ENCODE measurements at regions not wholly inside any gene's neighbourhood (a gene's known extent, or its start where the extent isn't known, plus 50 kb on each side); places are given as distances from the start of the nearest gene placed in this dataset.
A peak's percentile ranks its signal among the peaks of the same experiment; 100 is the strongest.
"Not testable (repeated sequence)": the region's sequence is repeated elsewhere in the genome, so short reads cannot be mapped to it uniquely, and the experiment has no call there.

DNA sequence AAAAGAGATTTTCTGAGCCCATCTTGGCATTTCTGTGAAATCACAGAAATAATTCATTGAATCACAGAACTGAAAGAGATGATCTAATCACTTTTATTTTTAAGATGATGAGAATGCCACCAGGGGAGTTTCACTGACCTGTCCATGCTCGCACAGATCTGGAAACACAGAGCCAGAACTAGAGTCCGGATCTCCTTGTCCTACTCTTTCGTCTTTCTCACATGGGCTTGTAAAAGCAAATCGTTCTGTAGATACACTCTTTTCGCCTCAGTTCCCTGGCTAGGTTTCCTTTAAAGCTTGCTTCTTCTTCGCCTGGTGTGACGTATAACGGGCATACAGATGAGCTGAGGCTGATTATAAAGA lies 122.5 kb upstream of the SPRED1 start:
- no peak for DNase-seq

GRCh38 chr15:38130740-38131498 lies 121.7 kb upstream of the SPRED1 start:
- DNase-seq, result peak; percentile 55

DNA sequence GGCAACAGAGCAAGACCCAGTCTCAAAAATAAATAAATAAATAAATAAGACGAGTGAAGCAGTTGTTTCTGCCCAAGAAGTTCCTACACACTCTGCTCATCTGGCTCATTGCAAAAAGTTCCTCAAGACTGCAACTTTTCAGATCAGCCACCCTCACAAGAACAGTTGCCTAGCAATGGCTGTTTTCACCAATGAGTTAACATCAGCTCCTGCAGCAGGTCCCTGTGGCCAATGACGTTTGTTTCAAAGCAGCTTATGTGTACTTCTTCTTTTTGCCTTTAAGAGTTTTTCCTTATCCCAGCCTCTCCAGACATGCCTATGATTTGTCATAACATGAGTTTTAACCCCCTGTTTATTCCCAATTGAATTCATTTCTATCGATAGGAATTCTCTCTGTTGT lies 118.4 kb upstream of the SPRED1 start:
- DNase-seq, result no peak

DNA sequence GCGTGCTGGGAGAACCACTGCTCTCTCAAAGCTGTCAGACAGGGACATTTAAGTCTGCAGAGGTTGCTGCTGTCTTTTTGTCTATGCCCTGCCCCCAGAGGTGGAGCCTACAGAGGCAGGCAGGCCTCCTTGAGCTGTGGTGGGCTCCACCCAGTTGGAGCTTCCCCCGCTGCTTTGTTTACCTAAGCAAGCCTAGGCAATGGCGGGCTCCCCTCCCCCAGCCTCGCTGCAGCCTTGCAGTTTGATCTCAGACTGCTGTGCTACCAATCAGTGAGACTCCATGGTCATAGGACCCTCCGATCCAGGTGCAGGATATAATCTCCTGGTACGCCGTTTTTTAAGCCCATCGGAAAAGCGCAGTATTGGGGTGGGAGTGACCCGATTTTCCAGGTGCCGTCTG lies 110.4 kb upstream of the SPRED1 start:
- not testable (repeated sequence) for DNase-seq

DNA sequence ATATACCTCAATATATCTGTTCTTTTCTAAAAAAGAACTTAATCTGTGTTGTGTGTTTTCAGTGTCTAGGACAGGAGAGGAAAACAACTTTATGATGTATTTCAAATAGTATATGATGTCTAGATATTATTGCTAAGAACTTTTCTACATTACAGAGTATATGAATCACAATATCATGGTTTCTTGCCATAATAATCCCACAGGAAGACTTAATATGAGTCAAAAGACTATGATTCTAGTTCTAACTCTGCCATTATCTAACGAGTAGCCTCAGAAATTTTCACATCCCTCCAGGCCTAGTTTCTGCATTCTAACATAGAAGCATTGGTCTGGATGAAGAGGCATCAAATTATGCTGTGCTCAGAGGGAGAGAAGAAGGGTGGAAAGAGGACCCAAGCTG lies 107.7 kb upstream of the SPRED1 start:
- DNase-seq, result no peak

GRCh38 chr15:38145651-38146111 lies 107.0 kb upstream of the SPRED1 start:
- no peak for DNase-seq

DNA sequence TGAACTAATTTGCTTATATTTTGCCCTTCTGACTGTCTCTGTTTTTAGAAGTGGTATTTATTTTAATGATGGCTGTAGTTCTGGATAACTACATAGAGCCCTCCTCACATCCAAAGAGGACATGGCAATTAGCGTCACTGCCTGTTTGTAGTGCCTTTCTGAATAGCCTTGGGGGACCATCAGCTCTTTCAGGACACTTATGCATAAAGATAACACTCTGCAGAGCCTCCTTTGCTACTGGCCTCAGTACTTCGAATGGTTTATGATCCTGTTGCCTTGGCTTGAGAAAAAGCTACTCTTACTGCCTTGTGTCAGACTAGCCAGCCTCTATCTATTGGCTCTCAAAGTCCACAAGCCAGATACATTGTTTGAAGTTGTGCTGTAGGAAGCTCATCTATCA lies 105.4 kb upstream of the SPRED1 start:
- DNase-seq, result no peak

DNA sequence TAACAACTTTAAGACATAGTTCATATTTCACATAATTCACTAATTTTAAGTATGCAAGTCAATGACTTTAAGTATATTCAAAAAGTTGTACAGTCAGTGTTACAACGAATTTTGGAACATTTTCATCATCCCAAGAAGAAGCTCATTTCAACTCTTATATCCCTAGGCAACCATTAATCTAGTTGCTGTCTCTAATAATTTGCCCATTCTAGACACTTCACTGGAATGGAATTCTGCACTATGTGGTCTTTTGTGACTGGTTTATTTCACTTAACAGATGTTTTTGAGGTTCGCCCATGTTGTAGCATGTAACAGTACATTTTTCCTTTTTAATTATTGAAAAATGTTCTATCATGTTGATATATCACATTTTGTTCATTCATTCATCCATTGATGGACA lies 104.2 kb upstream of the SPRED1 start:
- no peak for DNase-seq

- DNase-seq, result no peak
Observed at GRCh38 chr15:38149315-38149714, 103.3 kb upstream of the SPRED1 start.

GRCh38 chr15:38150148-38150547 lies 102.5 kb upstream of the SPRED1 start:
- DNase-seq, result no peak

DNA sequence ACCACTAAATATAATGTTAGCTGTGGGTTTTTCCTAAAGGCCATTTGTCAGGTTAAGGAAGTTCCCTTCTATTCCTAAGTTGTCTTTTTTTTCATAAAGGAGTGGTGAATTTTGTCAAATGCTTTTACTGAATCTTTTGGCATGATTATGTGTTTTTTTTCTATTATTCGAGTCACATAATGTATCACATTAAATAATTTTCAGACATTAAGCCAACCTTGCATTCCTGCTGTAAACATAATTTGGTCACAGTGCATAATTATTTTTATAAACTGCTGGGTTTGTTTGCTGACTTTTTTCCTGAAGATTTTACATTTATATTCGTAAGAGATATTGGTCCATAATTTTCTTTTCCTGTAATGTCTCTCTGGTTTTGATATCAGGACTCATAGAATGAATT lies 101.8 kb upstream of the SPRED1 start:
- DNase-seq, result no peak

DNA sequence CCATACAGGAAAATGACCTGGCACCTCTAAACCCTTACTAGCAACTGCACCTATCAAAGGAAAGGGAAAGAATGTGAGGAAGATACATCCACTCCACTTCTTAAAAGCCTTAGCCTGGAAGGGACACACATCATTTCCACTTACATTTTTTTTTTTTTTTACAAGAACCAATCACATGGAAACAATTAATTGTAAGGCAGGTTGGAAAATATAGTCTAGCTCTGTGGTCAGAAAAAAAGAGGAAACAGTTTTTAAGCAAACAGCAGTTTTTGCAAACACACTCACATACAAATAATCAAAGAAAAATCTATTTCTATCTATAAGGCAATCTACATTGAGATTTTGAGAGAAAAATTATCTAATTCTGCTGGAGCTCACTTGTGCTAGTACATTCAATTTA lies 98.9 kb upstream of the SPRED1 start:
- DNase-seq, result no peak

- DNase-seq, result no peak
Observed at GRCh38 chr15:38154255-38154654, 98.4 kb upstream of the SPRED1 start.

GRCh38 chr15:38154837-38155236 lies 97.8 kb upstream of the SPRED1 start:
- DNase-seq, result no peak

GRCh38 chr15:38163658-38164057 lies 89.0 kb upstream of the SPRED1 start:
- no peak for DNase-seq

DNA sequence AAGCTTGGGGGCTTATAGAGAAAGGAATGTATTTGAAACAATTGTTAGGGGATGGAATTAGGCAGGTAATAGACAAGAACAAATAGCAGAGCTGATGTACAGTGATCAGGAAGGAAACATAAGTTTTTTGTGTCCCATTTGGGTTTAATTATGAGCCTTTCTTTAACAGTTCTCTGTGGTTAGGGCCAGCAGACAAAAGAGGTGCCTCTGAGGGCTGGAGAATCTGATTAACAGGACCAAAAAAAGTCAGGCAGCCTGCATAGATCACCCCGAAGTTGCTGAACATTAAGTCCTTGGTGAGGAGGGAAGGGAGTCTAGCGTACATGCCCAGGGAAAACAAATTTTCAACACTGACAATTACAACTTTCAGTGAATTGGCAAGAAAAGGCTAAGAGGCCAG lies 88.6 kb upstream of the SPRED1 start:
- no peak for DNase-seq

GRCh38 chr15:38164507-38164906 lies 88.1 kb upstream of the SPRED1 start:
- DNase-seq, result no peak

DNA sequence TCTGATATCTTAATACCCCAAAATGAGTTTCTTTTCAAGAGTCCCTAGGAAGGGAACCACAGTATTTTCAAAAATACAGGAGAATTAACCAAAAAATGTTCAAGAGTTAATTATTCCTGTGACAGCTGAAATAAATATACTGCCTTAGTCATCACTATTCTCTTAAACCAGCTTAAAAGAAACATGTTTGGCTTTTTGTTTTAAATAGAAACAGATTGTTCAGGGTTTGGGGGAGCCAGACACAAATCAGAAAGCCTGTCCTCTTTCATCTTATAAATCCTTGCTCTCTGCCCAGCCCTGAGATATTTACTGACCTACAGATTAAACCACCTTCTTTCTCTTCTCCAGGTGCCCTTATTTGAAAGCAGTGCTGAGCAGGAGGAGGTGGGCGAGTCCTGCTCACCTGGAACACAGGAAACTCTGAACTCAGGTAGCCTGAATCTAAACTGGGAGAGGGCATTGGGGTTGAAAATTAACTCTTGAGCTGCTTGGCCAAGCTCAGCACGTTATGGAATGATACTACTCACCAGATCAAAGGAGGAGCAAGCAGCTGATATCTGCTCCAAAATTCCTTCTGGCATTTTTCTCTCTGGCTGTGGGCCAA lies 84.1 kb upstream of the SPRED1 start:
- no peak for DNase-seq

DNA sequence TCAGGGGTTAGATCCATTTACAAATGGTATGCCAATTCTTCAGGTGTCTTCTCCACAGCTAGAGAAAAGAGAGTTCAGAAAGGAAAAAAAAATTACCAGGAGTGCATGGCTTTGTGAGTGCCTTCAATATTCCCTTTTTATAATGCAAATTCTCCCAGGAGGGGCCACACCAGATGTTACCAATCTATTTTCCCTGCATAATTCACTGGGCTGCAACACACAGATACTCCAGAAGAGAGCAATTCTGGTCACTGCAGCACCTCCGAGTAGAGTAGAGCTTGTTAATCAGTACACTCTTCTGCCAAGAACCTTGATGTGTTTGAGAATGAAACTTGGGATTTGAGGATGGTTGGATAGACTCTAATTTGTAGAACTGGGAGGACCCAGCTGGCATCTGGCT lies 80.7 kb upstream of the SPRED1 start:
- DNase-seq, result no peak

DNA sequence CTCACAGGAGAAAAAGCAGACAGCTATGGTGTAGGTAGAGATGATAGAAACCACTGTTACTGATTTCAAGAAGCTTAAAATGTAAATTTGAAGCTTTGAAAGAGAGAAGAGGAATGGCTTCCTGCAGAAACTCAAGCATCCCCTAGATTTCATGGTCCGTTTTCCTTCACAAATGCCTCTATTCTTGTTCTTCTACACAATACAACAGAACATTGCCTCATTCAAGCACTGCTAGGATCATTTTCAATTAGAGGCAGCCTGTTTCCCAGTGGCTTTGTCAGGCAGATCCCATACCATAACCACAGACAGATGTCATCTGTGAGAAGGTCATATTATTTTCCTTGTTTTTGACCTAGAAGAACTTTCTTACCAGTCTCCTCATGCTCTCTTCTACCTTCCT lies 77.9 kb upstream of the SPRED1 start:
- DNase-seq, result no peak

- no peak for DNase-seq
Observed at GRCh38 chr15:38176155-38176554, 76.5 kb upstream of the SPRED1 start.

- no peak for DNase-seq
Observed at GRCh38 chr15:38176691-38177090, 75.9 kb upstream of the SPRED1 start.

GRCh38 chr15:38182900-38183299 lies 69.7 kb upstream of the SPRED1 start:
- no peak for DNase-seq

DNA sequence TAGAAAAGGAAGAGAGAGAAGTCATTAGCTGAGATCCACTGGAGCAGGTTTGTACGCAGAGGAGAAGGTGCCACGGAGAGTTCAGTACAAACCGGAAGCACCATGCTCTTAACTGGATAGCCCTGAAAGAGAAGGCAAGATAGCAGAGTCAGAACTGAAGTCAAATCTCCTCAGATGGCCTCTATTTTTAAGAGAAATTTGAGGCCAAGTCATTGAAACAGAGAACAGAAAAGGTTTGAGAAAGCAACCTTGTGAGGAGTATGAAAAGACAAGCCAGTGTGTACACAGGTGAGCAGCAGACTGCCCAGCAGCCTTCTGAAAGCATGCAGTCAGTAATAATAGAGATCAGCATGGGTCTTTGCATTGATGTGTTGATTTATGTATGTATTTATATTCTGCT lies 66.1 kb upstream of the SPRED1 start:
- DNase-seq, result no peak
